Activated CD4-positive, alpha-beta T cell treated with anti-CD3 and anti-CD28 coated beads, Interleukin-2, Interleukin-4, amounts not matched to agents 100 ng/mL and 50 ng/mL, durations not matched to agents 16 hours and 8 hours (primary cell): ENCODE measurements at regions not wholly inside any gene's neighbourhood (a gene's known extent, or its start where the extent isn't known, plus 50 kb on each side); places are given as distances from the start of the nearest gene placed in this dataset.
"Not testable (repeated sequence)": the region's sequence is repeated elsewhere in the genome, so short reads cannot be mapped to it uniquely, and the experiment has no call there.

Source experiments
- DNase-seq: peaks from one replicate; pipeline ENCODE4 v3.0.0-alpha.2; 2020; ENCODE audit warnings: low spot score

DNA sequence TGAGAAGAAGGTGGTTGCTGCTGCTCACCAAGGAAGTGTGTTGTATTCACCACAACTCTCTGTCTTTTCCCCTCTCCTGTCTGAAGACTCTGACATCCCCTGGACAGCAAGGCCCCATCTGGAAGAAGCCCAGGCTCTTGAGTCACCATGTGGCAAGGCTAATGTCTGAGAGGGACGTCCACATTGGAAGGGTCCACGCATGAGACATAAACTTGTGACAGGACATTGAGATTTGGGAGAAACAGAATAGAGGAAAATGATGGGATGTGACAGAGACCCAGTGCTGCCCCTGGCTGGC lies 176.5 kb downstream of the IRF8 start:
- no peak for DNase-seq

DNA sequence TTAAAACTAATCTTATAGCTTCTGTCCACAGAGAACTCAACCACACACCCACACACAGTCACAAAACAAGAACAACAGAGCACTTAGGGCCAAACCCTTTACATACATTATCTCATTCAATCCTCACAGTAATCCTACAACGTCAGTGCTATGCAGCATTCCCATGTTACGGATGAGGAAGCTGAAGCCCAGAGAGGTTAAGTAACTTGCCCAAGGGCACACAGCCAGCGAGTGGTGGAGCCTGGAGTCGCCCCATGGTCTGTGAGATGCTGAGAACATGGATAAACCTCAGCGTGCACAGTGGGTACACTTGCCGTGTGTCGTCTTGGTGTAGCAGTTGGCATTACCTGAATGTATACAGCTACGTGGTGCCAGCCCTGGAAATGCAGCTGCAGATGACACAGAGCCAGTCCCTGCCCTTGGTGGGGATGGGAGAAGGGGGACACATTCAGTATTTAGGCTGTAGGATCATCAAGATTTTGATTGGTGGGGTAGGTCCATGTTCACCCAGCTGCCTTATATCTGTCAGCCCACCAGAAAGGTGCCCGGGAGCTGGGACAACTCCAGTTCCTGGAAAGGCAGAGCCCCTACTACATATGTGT lies 177.0 kb downstream of the IRF8 start:
- DNase-seq: no peak

DNA sequence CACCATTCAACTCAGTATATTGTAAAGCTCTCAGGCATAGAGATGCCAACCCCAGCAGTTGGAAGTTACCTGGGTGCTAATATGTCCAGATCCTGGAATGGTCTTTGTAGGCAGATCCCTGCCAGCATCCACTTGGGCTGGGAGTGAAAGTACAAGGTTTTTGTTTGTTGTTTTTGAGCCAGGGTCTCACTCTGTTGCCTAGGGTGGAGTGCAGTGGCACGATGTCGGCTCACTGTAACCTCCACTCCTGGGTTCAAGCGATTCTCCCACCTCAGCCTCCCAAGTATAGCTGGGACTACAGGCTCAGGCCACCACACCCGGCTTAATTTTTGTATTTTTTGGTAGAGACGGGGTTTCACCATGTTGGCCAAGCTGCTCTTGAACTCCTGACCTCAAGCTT lies 177.6 kb downstream of the IRF8 start:
- DNase-seq: no peak

DNA sequence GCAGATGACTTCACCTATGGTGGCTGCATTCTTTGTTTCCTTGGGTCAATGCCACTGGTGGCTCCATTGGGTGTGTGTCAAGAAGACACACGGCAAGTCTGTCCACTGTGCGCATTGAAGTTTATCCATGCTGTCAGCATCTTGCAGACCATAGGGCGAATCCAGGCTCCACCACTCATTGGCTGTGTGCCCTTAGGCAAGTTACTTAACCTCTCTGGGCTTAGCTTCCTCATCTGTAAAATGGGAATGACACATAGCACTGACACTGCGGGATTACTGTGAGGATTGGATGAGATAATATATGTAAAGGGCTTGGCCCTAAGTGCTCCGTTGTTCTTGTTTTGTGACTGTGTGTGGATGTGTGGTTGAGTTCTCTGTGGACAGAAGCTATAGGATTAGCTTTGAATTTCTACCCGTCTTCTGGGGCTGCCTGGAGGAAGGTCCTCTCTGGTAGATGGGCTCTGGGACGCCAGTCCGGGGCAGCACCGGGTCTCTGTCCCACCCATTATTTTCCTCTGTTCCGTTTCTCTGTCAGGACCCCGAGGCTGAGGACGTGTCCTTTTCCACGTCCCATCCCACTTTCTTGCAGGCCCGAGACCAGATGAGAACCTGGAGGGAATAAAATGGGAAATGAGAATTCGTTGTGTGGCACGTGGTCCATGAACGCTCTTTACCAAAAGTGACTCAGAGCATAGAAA lies 178.4 kb downstream of the IRF8 start:
- no peak for DNase-seq

DNA sequence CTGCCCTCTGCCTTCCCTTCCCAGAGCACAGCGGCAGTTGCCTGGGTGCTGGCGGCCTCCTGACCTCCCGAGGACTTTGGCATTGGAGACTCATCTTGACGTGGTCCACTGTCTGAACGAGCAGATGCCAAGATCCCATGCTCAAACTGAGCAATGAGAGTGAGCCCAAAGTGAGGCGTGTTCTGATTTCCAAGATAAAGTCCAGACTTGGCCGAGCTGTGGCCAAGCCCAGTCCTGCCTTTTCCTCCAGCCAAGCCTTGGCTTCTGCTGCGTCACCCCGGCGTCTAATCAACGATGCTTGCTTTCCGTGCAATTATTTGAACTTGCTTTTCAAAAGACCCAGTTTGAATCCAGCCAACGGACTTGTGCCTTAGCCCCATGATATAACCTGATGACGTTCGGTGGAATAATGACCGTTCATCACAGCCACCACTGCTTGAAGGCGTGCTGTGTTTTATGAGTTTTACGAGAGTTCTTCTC lies 179.2 kb downstream of the IRF8 start:
- no peak for DNase-seq

DNA sequence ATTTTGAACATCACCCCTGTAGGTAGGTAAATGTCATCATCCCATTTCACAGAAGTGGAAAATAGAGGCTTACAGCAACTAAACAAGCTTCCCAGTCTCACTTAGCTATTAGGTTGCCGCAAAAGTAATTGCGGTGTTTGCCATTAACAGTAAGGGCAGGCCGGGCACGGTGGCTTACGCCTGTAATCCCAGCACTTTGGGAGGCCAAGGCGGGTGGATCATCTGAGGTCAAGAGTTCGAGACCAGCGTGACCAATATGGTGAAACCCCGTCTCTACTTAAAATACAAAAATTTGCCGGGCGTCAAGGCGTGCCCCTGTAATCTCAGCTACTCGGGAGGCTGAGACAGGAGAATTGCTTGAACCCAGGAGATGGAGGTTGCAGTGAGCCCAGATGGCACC lies 179.7 kb downstream of the IRF8 start:
- not testable (repeated sequence) for DNase-seq

DNA sequence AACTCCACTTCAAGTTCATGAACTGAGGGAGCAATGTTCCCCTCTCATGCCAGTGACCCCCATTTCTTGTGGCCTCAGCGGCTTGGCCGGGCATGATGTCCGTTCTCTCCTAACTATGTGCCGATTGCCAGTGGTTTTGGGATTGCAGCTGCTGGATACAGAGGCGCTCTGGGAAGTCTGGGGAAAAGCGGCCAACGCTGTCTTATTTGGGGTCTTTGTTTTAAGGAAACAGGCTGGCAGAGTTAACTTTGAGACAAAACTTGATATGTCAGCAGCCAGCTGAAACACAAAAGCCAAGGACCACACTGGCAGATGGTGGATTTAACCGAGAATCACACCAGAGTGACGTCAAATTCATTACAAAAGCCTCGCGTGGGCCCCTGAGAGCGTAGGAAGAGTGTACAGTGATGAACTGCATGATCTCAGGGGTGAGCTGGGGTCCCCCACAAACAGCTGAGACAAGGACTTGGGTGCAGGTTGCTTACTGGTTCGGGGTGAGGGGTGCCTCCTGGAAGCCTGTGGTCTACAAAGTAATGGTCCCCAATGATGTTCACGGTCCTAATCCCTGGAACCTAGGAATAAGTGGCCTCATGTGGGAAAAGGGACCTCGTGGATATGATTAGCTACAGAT lies 180.4 kb downstream of the IRF8 start:
- no peak for DNase-seq

DNA sequence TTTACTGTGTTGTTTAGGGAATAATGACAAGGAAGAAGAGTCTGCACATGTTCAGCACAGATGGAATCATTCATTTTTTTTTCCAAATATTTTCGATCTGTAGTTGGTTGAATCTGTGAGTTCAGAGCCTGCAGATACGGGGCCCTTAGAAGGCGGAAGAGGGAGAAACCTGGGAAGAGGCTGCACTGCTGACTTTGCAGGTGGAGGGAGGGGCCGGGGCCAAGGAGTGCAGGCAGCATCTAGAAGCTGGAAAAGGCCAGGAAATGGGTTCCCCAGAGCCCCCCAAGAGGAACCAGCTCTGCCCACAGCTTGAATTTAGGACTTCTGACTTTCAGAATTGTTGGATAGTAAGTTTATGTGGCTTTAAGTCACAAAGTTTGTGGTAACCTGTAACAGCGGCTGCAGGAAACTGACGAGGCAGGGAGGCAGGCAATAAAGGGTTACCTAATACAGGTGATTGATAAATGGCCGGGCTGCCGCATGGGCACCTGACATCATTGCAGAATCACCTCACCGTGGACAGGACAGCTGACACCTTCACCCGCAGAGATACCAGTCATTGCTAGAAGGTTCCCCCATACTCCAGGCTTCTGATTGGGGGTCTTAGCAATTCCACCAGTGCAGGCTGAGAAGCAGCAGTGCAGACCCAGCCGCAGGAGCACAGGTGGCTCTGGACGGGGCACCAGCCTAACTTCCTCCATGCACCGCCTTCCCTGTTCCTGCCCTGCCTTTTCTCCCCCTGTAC lies 181.3 kb downstream of the IRF8 start:
- DNase-seq: no peak

DNA sequence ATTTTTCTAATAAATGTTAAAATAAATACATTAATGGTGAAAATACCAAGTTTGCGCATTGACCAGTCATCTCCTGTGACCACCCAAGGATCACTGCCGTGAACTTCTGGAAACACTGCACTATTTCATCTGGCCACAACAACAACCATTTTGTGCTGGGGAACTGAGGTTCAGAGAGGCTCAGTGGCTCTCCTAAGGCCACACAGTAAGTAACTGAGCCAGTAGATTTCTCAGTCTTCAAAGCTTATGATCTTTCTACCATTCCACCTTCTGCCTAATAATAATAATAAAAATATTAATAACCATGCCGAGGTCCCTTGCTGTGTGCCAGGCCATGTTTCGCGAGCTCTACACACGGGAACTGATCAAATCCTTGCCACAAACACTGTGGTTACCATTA lies 182.0 kb downstream of the IRF8 start:
- no peak for DNase-seq

DNA sequence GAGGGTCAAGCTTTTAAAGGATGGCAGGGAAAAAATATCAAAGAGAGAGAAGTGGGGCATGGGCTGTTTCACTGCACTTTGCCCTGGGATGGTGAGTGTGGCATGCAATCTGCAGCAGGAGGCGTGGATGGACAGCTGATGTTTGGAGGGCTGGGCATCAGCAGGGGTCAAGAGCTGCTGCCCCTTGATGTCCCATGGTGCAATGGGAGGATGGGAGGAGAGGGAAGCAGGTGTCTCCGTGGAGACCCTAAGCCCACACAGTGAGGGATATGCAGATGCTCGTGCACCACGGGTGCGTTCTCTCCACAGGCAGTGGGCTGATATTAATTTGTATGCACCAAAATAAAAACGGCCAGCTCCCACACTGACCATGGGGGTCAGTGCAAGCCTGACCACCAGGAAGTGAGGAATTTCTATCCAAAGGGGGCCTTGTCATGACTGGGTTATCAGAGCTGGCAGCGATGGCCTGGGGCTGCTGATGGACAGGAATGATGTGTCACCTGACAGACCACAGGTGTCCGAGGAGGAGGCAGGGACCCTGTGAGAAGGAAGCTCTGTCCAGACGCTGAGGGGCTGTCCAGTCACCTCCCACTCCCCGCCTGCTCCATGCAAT lies 183.6 kb downstream of the IRF8 start:
- no peak for DNase-seq

DNA sequence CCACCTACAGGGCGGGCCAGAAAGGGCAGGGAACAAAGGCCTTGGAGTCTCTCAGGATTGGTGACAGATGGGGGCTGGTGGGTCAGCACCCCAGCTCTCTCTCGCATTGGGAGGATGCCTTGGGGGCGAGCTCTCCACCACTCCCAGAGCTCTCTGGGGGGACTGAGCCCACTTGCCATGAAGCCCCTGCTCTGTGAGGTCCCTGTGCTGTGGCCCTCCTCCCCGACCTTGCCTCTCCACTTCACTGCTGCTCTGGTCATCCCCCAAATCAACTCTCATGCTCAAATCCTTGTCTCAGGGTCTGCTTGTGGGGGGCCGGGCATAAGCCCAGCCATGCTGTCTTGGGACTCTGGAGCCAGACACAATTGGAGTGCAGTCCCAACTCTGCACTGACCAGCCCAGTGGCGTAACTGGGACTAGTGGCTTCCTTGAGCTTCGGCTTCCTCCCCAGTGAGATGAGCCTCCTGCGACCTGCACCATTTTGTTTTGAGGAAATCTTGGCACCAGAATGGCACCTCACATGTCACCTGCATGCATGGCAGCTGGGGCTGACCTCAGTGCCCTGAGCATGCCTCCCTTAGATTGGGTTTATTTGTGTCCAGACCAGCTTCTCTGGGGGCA lies 184.5 kb downstream of the IRF8 start:
- DNase-seq: no peak

DNA sequence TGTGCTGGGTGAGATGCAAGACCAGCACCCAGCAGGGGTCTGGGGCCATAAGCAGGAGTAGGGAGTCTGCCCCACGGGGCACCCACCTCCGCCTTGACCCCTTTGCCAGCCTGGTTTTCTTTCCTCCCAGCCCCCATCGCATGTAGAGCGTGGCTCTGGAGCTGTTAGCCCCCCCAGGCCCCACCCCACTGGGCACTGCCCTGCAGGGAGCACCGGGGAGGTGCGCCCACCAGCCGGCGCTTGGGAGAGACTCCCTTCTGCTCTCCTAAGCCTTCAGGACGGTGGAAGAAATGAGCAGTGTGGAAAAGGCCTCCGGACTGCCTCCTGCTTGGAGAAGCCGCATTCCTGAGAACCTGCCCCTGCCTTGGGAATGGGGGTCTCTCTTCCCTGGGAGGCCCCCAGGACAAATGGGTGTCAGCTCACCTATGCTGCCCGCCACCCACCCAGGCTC lies 186.2 kb downstream of the IRF8 start:
- DNase-seq: no peak

DNA sequence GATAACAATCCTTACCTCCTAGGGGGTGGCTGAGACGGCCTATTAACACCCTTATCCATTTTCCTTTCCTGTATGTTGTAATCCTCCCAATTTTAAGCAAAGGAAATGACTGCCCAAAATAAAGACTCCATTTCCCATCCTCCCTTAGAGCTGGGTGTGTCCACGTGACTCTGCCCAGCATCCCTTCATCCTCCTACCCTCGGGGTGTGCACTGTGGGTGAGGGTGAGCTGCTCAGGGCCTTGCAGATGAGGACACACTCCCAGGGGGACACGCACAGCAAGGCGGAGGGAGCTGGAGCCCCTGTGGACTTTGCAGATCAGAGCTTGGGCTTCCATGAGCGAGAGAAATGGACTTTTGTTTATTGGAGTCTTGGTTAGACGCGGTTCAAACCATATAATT lies 186.8 kb downstream of the IRF8 start:
- DNase-seq: no peak

DNA sequence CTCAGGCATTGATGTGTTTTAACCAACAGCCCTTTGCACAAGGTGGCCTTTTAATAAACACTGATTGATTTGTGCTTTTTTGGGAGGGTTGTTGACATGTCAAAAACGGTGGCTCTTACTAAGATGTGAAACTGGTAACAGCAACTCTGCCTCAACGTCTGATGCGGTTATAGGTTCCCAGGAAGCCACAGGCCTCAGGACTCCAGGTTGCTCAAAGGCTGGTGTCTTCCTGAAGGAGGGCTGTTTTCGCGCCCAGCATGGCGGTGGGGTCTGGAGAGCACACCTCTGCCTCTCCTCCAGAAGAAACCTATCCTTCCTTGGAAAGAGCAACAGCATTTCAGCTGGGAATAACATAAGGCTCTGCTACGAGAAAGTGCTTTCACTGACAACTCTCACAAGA lies 187.5 kb downstream of the IRF8 start:
- DNase-seq: no peak

DNA sequence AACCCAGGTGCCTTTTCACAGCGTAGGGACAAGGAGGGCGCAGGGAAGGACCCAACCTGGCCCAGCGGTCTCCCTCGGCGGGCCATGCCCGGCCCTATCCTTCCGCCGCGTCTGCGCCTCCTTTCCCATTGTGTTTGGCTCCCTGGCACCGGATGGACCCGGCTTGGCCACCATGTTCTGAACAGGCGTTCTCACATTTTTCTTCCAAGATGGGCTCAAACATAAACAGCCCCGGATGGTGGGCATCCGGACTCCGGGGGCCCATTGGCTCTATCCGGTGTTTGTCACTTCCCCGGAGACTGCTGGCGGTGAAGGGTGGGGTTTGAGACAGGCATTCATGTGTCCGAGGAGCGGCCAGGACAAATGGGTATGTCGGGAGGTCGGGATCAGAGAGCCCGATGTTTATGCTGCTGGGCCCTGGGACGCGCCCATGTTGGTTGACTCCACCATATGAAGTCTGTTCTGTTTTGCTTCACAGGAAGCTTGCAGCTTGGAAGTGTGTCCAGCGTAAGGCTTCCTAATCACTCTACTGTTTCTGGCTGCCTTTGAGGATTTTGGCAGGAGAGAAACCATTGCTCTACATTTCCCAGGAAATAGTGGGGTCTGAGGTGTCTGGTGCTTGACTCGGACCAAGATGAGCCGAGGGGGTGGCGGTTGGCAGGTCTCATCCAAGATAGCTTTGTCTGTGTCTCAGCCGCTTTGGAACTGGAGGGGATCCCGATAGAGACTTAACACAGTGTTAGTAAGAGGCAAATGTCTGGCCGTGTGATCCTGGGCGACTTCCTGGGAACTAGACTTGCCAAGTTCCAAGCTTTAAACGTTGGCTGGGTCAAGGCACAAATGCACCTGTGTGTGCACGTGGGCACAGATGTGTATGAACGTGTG lies 188.3 kb downstream of the IRF8 start:
- no peak for DNase-seq

DNA sequence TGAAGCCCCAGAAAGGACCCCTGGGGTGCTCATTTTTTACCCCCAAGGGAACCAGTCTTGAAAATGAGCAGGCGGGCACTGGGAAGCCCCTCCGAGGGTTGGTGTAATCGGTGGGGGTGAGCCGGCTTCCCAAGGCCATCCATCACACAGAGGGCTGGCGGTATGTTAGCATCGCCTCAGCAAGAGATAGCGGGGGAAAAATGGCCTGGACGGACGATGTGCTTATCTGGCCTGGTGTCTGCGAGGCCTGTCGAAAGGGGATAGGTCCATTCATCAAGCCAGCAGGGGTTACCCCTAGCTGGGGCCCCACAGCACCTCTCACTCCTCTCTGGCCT lies 188.9 kb downstream of the IRF8 start:
- no peak for DNase-seq

DNA sequence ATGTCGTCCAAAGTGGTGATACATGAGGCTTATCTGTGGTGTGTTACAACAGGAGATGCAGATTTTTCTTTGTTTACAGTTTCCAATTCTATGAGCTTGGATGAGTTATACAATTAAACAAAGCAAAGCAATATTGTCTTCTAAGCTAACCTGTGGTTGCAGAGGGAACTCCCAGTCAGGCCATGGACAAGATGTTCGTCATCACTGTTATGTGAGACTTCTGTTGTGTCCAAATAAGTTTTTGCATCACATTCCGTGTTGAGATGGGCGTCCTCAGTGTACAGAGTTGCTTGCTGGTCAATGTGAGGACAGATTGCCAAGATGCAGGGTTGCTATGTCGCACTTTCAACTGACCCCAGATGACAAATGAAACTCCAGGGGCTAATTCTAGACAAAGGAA lies 189.3 kb downstream of the IRF8 start:
- DNase-seq: no peak

DNA sequence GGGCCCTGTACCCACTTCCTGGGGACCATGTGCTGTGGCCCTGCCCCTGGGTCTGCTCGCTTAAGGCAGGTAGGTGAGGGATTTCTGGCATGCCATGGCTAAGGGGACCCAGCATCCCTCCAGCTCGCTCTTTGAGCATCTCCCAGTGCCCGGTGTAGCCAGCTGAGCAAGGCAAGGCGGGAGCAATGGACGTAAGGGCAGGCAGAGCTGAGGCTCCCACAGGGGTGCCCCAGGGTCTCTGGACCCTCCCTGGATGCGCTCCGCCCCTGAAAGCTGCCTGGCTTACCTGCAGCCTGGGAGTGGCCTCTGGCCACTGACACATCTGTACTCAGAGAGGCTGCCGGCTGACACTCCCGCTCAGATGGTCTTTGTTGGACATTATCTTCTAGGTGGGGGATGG lies 189.9 kb downstream of the IRF8 start:
- DNase-seq: no peak

DNA sequence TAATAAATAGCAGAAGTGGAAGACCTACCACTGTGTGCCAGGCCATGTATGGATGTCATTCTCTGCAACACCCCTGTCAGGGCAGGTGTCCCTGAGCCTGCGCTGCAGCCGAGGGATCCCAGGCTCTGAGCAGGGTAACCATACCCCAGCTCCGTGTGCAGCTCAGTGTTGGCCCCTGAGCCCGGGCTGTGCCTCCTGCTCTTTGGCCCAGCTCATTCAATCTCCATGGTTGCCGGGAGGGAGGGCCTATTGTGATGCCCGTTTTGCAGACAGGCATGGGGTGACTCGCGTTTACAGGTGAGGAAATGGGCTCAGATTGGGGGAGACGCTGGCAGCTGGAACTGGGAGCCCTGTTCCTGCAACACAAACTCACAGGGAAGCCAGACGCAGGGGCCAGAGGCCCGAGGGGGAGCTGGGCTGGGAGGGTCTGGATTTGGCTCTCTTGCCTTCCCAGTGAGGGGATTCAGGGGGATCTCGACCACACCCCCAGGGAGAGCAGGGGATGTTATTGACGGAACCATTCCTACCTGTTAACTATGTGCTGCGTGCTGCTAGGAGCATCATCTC lies 190.5 kb downstream of the IRF8 start:
- DNase-seq: no peak

DNA sequence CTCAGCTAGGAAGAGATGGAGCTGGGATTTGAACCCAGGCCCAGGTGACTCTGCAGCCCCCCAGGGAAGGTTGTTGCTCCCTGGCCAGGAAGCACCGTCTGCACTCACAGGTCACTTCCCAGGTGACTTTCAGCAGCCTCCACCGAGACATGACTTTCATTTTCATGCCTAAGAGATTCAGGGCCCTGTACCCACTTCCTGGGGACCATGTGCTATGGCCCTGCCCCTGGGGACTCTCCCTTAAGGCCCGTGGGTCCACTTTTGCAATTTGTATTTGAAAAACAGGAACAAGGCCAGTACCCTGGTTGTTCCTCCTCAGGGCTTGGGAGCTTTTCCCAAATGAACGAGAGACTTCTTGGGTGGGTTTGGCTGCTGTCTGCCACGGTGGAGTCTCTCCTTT lies 191.0 kb downstream of the IRF8 start:
- no peak for DNase-seq
